Liver (tissue), 8 donors: ENCODE measurements at regions not wholly inside any gene's neighbourhood (a gene's known extent, or its start where the extent isn't known, plus 50 kb on each side); places are given as distances from the start of the nearest gene placed in this dataset.

ENCODE experiments used
- DNase-seq: peaks from one replicate; pipeline ENCODE4 v3.0.0-alpha.2; 2017; ENCODE audit warnings: low spot score
- H3K27ac ChIP-seq, 2 donors: one replicate each; pipeline ENCODE4 v1.7.0; 2013; ENCODE audit warnings: inconsistent platforms in 2 of 2, low read length in 2 of 2, control low read depth in 1 of 2, low read depth in 1 of 2, mild to moderate bottlenecking in 1 of 2
- H3K27me3 ChIP-seq, 4 donors: one replicate each; pipeline versions ENCODE4 v1.6.1 to v1.7.0; 2013; ENCODE audit warnings: low read length in 3 of 4, inconsistent platforms in 1 of 4, mild to moderate bottlenecking in 1 of 4, moderate library complexity in 1 of 4; ENCODE audit not compliant: control insufficient read depth in 4 of 4, insufficient read depth in 4 of 4
- H3K36me3 ChIP-seq, 4 donors: one replicate each; pipeline versions ENCODE4 v1.6.1 to v1.7.0; 2013; ENCODE audit warnings: low read length in 3 of 4, mild to moderate bottlenecking in 3 of 4, low read depth in 1 of 4, moderate library complexity in 1 of 4; ENCODE audit not compliant: control insufficient read depth in 4 of 4, insufficient read depth in 3 of 4
- H3K4me1 ChIP-seq, 4 donors: one replicate each; pipeline versions ENCODE4 v1.6.1 to v1.7.0; 2013; ENCODE audit warnings: low read length in 3 of 4, mild to moderate bottlenecking in 3 of 4, moderate library complexity in 1 of 4; ENCODE audit not compliant: control insufficient read depth in 4 of 4, insufficient read depth in 4 of 4
- H3K4me3 ChIP-seq, 3 donors: one replicate each; pipeline versions ENCODE4 v1.6.1 to v1.7.0; 2013; ENCODE audit warnings: low read length in 3 of 3, control low read depth in 1 of 3, low read depth in 1 of 3, mild to moderate bottlenecking in 1 of 3
- H3K9ac ChIP-seq, 2 donors: one replicate each; pipeline ENCODE4 v1.7.0; 2013; ENCODE audit warnings: low read length in 2 of 2, mild to moderate bottlenecking in 2 of 2, moderate library complexity in 2 of 2, control low read depth in 1 of 2, low read depth in 1 of 2
- H3K9me3 ChIP-seq, 4 donors: one replicate each; pipeline versions ENCODE4 v1.6.1 to v1.7.0; 2013; ENCODE audit warnings: low read length in 3 of 4; ENCODE audit not compliant: control insufficient read depth in 4 of 4
- ATF3 ChIP-seq: IDR thresholded peaks from 2 replicates; pipeline ENCODE4 v1.6.1; 2016; ENCODE audit warnings: antibody characterized with exemption
- CTCF ChIP-seq: fragments of 150-350 bp; IDR thresholded peaks from 2 replicates; pipeline ENCODE4 v1.5.1; 2017; ENCODE audit warnings: improper control_type of control experiment, low read depth, low read length; ENCODE audit not compliant: missing input control
- EGR1 ChIP-seq, 2 donors: IDR thresholded peaks; 2 replicates each; pipeline ENCODE4 v1.6.1; 2016 to 2018; ENCODE audit warnings: antibody characterized with exemption in 2 of 2, low read depth in 2 of 2
- FOXA1 ChIP-seq: IDR thresholded peaks from 2 replicates; pipeline ENCODE4 v1.6.1; 2016; ENCODE audit warnings: antibody characterized with exemption
- FOXA2 ChIP-seq: IDR thresholded peaks from 2 replicates; pipeline ENCODE4 v1.6.1; 2016; ENCODE audit warnings: antibody characterized with exemption
- GABPA ChIP-seq, 2 donors: IDR thresholded peaks in 1 of 2; conservative IDR thresholded peaks in 1 of 2; 2 replicates each; pipeline ENCODE4 v1.6.1; 2016; ENCODE audit warnings: antibody characterized with exemption in 2 of 2, mild to moderate bottlenecking in 1 of 2, moderate library complexity in 1 of 2
- HNF4G ChIP-seq: IDR thresholded peaks from 2 replicates; pipeline ENCODE4 v1.6.1; 2016; ENCODE audit warnings: antibody characterized with exemption
- JUND ChIP-seq, 2 donors: IDR thresholded peaks; 2 replicates each; pipeline ENCODE4 v1.6.1; 2016; ENCODE audit warnings: antibody characterized with exemption in 2 of 2
- MAX ChIP-seq: IDR thresholded peaks from 2 replicates; pipeline ENCODE4 v1.6.1; 2016; ENCODE audit warnings: antibody characterized with exemption
- NR2F2 ChIP-seq: IDR thresholded peaks from 2 replicates; pipeline ENCODE4 v1.6.1; 2016; ENCODE audit warnings: antibody characterized with exemption
- REST ChIP-seq: IDR thresholded peaks from 2 replicates; pipeline ENCODE4 v1.6.1; 2016; ENCODE audit warnings: antibody characterized with exemption, mild to moderate bottlenecking
- SP1 ChIP-seq: IDR thresholded peaks from 2 replicates; pipeline ENCODE4 v1.6.1; 2018; ENCODE audit warnings: antibody characterized with exemption, mild to moderate bottlenecking
- TAF1 ChIP-seq: conservative IDR thresholded peaks from 2 replicates; pipeline ENCODE4 v1.6.1; 2016; ENCODE audit warnings: antibody characterized with exemption, mild to moderate bottlenecking
- YY1 ChIP-seq: IDR thresholded peaks from 2 replicates; pipeline ENCODE4 v1.6.1; 2016; ENCODE audit warnings: antibody characterized with exemption, mild to moderate bottlenecking
- ZBTB33 ChIP-seq: IDR thresholded peaks from 2 replicates; pipeline ENCODE4 v1.6.1; 2016; ENCODE audit warnings: antibody characterized with exemption
- WGBS: extraction: QIAGEN DNeasy Blood & Tissue Kit; methylation state at CpG from one replicate; pipeline ENCODE4 v1.1.7; 2013; 5-methylcytosine and 5-hydroxymethylcytosine counted together
- donor health status: healthy.
- donor health status: healthy.
- donor health status: healthy.
- donor health status: healthy.
- donor health status: healthy.

GRCh38 chr2:51225377-51225776 is 193.4 kb upstream of the NRXN1 start:
- H3K27me3 ChIP-seq, result no peaks in the 10 kb centered on the region
- no peaks in the 10 kb centered on the region for H3K4me1 ChIP-seq
- H3K9me3 ChIP-seq, result no peaks in the 10 kb centered on the region
- 79% methylated on average over 3 of the region's 3 CpGs for WGBS
- H3K9ac ChIP-seq, result no peak overlapping the region
- no peaks in the 10 kb centered on the region for H3K36me3 ChIP-seq
- no peak overlapping the region for H3K4me3 ChIP-seq
- TF ChIP-seq NR2F2, result no peak
- TF ChIP-seq REST, result no peak
- no peak for TF ChIP-seq ZBTB33
- no peak for TF ChIP-seq JUND (IDR thresholded peaks at IDR 0.05)
- TF ChIP-seq ATF3, result no peak
- no peak for TF ChIP-seq HNF4G
- no peak for TF ChIP-seq CTCF
- TF ChIP-seq TAF1, result no peak
- no peak for TF ChIP-seq FOXA1
- TF ChIP-seq MAX, result no peak
- no peak for TF ChIP-seq SP1
- TF ChIP-seq FOXA2, result no peak
- TF ChIP-seq YY1, result no peak
- DNase-seq, result no peak
- H3K27ac ChIP-seq, result no peak overlapping the region

- Histone ChIP-seq H3K9ac (no peak overlapping the region), H3K27me3 (no peaks in the 10 kb centered on the region), H3K36me3 (no peaks in the 10 kb centered on the region)
Measured at GRCh38 chr2:51224790-51225189, 192.9 kb upstream of the NRXN1 start.

More at GRCh38 chr2:51224790-51225189, 192.9 kb upstream of the NRXN1 start:
- no peak for TF ChIP-seq CTCF
- no peak for TF ChIP-seq EGR1 (IDR thresholded peaks at IDR 0.05; ENCODE audit: low read depth in 2 of 2)
- no peak for TF ChIP-seq REST
- no peak for TF ChIP-seq FOXA2
- TF ChIP-seq ZBTB33, result no peak
- TF ChIP-seq JUND (IDR thresholded peaks at IDR 0.05), result no peak
- no peak for TF ChIP-seq ATF3
- TF ChIP-seq GABPA (IDR thresholded peaks at IDR 0.05 in 1 of 2, conservative IDR thresholded peaks at IDR 0.05 in 1 of 2), result no peak
- no peak overlapping the region for H3K4me3 ChIP-seq
- H3K27ac ChIP-seq, result no peak overlapping the region
- no peak for DNase-seq
- H3K9me3 ChIP-seq, result no peaks in the 10 kb centered on the region
- H3K4me1 ChIP-seq, result no peaks in the 10 kb centered on the region
